ENCODE measurements at regions not wholly inside any gene's neighbourhood (a gene's known extent, or its start where the extent isn't known, plus 50 kb on each side); places are given as distances from the start of the nearest gene placed in this dataset.

GRCh38 chr7:12779947-12780346 lies 92.5 kb downstream of the ARL4A start:
- DNase-seq (ENCODE audit: low read depth in 4 of 4, low spot score in 3 of 4) = no peak

- no peak for DNase-seq (ENCODE audit: low read depth in 4 of 4, low spot score in 3 of 4)
These were observed 96.1 kb downstream of the ARL4A start for GRCh38 chr7:12783421-12784095.

- no peak for DNase-seq (ENCODE audit: low read depth in 4 of 4, low spot score in 3 of 4)
These were observed 98.0 kb downstream of the ARL4A start for GRCh38 chr7:12785473-12785872.

- no peak for DNase-seq (ENCODE audit: low read depth in 4 of 4, low spot score in 3 of 4)
These were observed 99.1 kb downstream of the ARL4A start for GRCh38 chr7:12786494-12786893.

- DNase-seq (ENCODE audit: low read depth in 4 of 4, low spot score in 3 of 4) = no peak
These were observed 100.7 kb downstream of the ARL4A start for GRCh38 chr7:12788171-12788570.

GRCh38 chr7:12788591-12788990 lies 101.2 kb downstream of the ARL4A start:
- no peak for DNase-seq (ENCODE audit: low read depth in 4 of 4, low spot score in 3 of 4)

- no peak for DNase-seq (ENCODE audit: low read depth in 4 of 4, low spot score in 3 of 4)
These were observed 107.4 kb downstream of the ARL4A start for GRCh38 chr7:12794722-12795302.

- DNase-seq (ENCODE audit: low read depth in 4 of 4, low spot score in 3 of 4) = no peak
These were observed 109.1 kb downstream of the ARL4A start for GRCh38 chr7:12796397-12797127.

GRCh38 chr7:12800486-12800885 lies 113.1 kb downstream of the ARL4A start:
- no peak for DNase-seq (ENCODE audit: low read depth in 4 of 4, low spot score in 3 of 4)

- DNase-seq (ENCODE audit: low read depth in 4 of 4, low spot score in 3 of 4) = no peak
These were observed 113.7 kb downstream of the ARL4A start for GRCh38 chr7:12801107-12801506.

GRCh38 chr7:12802070-12802469 lies 114.6 kb downstream of the ARL4A start:
- no peak for DNase-seq (ENCODE audit: low read depth in 4 of 4, low spot score in 3 of 4)

GRCh38 chr7:12803542-12803941 lies 116.1 kb downstream of the ARL4A start:
- no peak for DNase-seq (ENCODE audit: low read depth in 4 of 4, low spot score in 3 of 4)

- DNase-seq (ENCODE audit: low read depth in 4 of 4, low spot score in 3 of 4) = no peak
These were observed 118.1 kb downstream of the ARL4A start for GRCh38 chr7:12805518-12805928.

GRCh38 chr7:12805957-12806356 lies 118.5 kb downstream of the ARL4A start:
- no peak for DNase-seq (ENCODE audit: low read depth in 4 of 4, low spot score in 3 of 4)

- DNase-seq (ENCODE audit: low read depth in 4 of 4, low spot score in 3 of 4) = no peak
These were observed 122.0 kb downstream of the ARL4A start for GRCh38 chr7:12809476-12809875.

GRCh38 chr7:12812111-12812510 lies 124.7 kb downstream of the ARL4A start:
- no peak for DNase-seq (ENCODE audit: low read depth in 4 of 4, low spot score in 3 of 4)

GRCh38 chr7:12814107-12814506 lies 126.7 kb downstream of the ARL4A start:
- no peak for DNase-seq (ENCODE audit: low read depth in 4 of 4, low spot score in 3 of 4)

- DNase-seq (ENCODE audit: low read depth in 4 of 4, low spot score in 3 of 4) = no peak
These were observed 127.4 kb downstream of the ARL4A start for GRCh38 chr7:12814828-12815227.

GRCh38 chr7:12815426-12815825 lies 128.0 kb downstream of the ARL4A start:
- no peak for DNase-seq (ENCODE audit: low read depth in 4 of 4, low spot score in 3 of 4)

- no peak for DNase-seq (ENCODE audit: low read depth in 4 of 4, low spot score in 3 of 4)
These were observed 128.4 kb downstream of the ARL4A start for GRCh38 chr7:12815871-12816270.

- DNase-seq (ENCODE audit: low read depth in 4 of 4, low spot score in 3 of 4) = no peak
These were observed 133.3 kb downstream of the ARL4A start for GRCh38 chr7:12820777-12821176.

GRCh38 chr7:12821746-12822145 lies 134.3 kb downstream of the ARL4A start:
- no peak for DNase-seq (ENCODE audit: low read depth in 4 of 4, low spot score in 3 of 4)

Data from right renal pelvis (tissue), 4 donors.